HCT116 (cell line): ENCODE measurements at regions not wholly inside any gene's neighbourhood (a gene's known extent, or its start where the extent isn't known, plus 50 kb on each side); places are given as distances from the start of the nearest gene placed in this dataset.

Experiments
- EZH2phosphoT487 ChIP-seq: fragments of 200-600 bp; IDR thresholded peaks from 2 replicates; pipeline ENCODE4 v1.6.1; 2018; ENCODE audit warnings: antibody characterized with exemption, borderline replicate concordance
- POLR2A ChIP-seq: IDR thresholded peaks from 2 replicates; pipeline ENCODE4 v1.7.0; 2011; ENCODE audit warnings: borderline replicate concordance; ENCODE audit not compliant: insufficient read depth, insufficient read length; ENCODE audit errors: extremely low read depth
- RAD21 ChIP-seq: IDR thresholded peaks from 2 replicates; pipeline ENCODE4 v1.6.1; 2012; ENCODE audit warnings: low read depth, mild to moderate bottlenecking
- SP1 ChIP-seq: IDR thresholded peaks from 2 replicates; pipeline ENCODE4 v1.6.1; 2012; ENCODE audit warnings: low read depth
- TF ChIP-seq, protein P1 (sequence below), 3 experiments: fragments of 200-600 bp in 1 of 3; sonication (generic) in 1 of 3; IDR thresholded peaks in 2 of 3; conservative IDR thresholded peaks in 1 of 3; 2 replicates each; pipeline ENCODE4 v1.5.1; 2012 to 2017; ENCODE audit warnings: low read depth in 2 of 3, low read length in 2 of 3, antibody characterized with exemption in 1 of 3, borderline replicate concordance in 1 of 3, control low read depth in 1 of 3, mild to moderate bottlenecking in 1 of 3, mixed read lengths in 1 of 3, mixed run types in 1 of 3, moderate library complexity in 1 of 3; ENCODE audit not compliant: insufficient read depth in 1 of 3
- TF ChIP-seq, protein P2 (sequence below): IDR thresholded peaks from 2 replicates; pipeline ENCODE4 v1.6.1; 2012; ENCODE audit warnings: low read depth
- TF ChIP-seq, protein P3 (sequence below): IDR thresholded peaks from 2 replicates; pipeline ENCODE4 v1.6.1; 2012
- TF ChIP-seq, protein P4 (sequence below): IDR thresholded peaks from 2 replicates; pipeline ENCODE4 v1.6.1; 2012

DNA sequence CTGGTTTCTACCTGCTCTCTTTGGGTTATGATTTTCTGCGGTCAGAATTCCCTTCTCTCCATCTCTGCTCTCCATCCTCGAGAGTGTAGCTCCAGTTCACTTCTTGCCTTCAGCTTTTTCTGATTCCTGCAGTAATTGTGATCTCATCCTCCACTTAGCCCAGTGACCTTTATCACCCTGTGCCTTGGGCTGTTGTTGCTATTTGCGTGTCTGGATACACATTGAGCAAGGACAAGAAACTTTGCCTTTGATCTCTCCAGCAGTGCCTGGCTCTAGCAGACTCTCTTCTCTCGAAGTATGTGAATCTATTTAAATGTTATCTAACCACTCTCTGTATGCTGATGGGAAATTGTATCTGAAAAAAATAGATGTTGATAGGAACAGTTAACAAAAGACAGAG, 76.4 kb upstream of the MARK1 start:
- TF ChIP-seq, protein P1, sequence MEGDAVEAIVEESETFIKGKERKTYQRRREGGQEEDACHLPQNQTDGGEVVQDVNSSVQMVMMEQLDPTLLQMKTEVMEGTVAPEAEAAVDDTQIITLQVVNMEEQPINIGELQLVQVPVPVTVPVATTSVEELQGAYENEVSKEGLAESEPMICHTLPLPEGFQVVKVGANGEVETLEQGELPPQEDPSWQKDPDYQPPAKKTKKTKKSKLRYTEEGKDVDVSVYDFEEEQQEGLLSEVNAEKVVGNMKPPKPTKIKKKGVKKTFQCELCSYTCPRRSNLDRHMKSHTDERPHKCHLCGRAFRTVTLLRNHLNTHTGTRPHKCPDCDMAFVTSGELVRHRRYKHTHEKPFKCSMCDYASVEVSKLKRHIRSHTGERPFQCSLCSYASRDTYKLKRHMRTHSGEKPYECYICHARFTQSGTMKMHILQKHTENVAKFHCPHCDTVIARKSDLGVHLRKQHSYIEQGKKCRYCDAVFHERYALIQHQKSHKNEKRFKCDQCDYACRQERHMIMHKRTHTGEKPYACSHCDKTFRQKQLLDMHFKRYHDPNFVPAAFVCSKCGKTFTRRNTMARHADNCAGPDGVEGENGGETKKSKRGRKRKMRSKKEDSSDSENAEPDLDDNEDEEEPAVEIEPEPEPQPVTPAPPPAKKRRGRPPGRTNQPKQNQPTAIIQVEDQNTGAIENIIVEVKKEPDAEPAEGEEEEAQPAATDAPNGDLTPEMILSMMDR (IDR thresholded peaks at IDR 0.05 in 2 of 3, conservative IDR thresholded peaks at IDR 0.05 in 1 of 3; ENCODE audit: borderline replicate concordance in 1 of 3, insufficient read depth in 1 of 3, low read depth in 2 of 3, low read length in 2 of 3) = no peak
- TF ChIP-seq POLR2A (no peak), EZH2phosphoT487 (no peak), SP1 (no peak), RAD21 (no peak)
- TF ChIP-seq, protein P2, sequence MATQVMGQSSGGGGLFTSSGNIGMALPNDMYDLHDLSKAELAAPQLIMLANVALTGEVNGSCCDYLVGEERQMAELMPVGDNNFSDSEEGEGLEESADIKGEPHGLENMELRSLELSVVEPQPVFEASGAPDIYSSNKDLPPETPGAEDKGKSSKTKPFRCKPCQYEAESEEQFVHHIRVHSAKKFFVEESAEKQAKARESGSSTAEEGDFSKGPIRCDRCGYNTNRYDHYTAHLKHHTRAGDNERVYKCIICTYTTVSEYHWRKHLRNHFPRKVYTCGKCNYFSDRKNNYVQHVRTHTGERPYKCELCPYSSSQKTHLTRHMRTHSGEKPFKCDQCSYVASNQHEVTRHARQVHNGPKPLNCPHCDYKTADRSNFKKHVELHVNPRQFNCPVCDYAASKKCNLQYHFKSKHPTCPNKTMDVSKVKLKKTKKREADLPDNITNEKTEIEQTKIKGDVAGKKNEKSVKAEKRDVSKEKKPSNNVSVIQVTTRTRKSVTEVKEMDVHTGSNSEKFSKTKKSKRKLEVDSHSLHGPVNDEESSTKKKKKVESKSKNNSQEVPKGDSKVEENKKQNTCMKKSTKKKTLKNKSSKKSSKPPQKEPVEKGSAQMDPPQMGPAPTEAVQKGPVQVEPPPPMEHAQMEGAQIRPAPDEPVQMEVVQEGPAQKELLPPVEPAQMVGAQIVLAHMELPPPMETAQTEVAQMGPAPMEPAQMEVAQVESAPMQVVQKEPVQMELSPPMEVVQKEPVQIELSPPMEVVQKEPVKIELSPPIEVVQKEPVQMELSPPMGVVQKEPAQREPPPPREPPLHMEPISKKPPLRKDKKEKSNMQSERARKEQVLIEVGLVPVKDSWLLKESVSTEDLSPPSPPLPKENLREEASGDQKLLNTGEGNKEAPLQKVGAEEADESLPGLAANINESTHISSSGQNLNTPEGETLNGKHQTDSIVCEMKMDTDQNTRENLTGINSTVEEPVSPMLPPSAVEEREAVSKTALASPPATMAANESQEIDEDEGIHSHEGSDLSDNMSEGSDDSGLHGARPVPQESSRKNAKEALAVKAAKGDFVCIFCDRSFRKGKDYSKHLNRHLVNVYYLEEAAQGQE = no peak
- TF ChIP-seq, protein P3, sequence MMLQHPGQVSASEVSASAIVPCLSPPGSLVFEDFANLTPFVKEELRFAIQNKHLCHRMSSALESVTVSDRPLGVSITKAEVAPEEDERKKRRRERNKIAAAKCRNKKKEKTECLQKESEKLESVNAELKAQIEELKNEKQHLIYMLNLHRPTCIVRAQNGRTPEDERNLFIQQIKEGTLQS = no peak
- TF ChIP-seq, protein P4, sequence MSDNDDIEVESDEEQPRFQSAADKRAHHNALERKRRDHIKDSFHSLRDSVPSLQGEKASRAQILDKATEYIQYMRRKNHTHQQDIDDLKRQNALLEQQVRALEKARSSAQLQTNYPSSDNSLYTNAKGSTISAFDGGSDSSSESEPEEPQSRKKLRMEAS = no peak
